HepG2 (cell line): ENCODE measurements at regions not wholly inside any gene's neighbourhood (a gene's known extent, or its start where the extent isn't known, plus 50 kb on each side); places are given as distances from the start of the nearest gene placed in this dataset.

ENCODE experiments used
- BHLHE40 ChIP-seq: IDR thresholded peaks from 2 replicates; pipeline ENCODE4 v1.6.1; 2011; ENCODE audit warnings: low read length, improper control_type of control experiment
- EED ChIP-seq: sonication (generic); formaldehyde crosslinking; IDR thresholded peaks from 2 replicates; pipeline ENCODE4 v1.5.0; 2020; ENCODE audit warnings: mild to moderate bottlenecking, missing genetic modification reagents
- EZH2 ChIP-seq: conservative IDR thresholded peaks from 2 replicates; pipeline ENCODE4 v1.6.1; 2012; ENCODE audit warnings: mild to moderate bottlenecking, low read depth, low read length, moderate library complexity
- FOXA1 ChIP-seq, 2 experiments: fragments of 450-650 bp in 1 of 2; sonication (generic) in 1 of 2; formaldehyde crosslinking in 1 of 2; IDR thresholded peaks; 2 replicates each; pipeline versions ENCODE4 v1.4.0 to v1.6.1; 2016 to 2020; ENCODE audit warnings: missing genetic modification reagents in 1 of 2
- HOXA7 ChIP-seq: sonication (generic); formaldehyde crosslinking; IDR thresholded peaks from 2 replicates; pipeline ENCODE4 v1.8.1; 2022; ENCODE audit warnings: mild to moderate bottlenecking, missing genetic modification reagents, moderate library complexity
- HOXA9 ChIP-seq: sonication (generic); formaldehyde crosslinking; IDR thresholded peaks from 2 replicates; pipeline ENCODE4 v1.8.1; 2022; ENCODE audit warnings: missing genetic modification reagents, mild to moderate bottlenecking, moderate library complexity, borderline replicate concordance
- NCOA1 ChIP-seq: sonication (generic); formaldehyde crosslinking; IDR thresholded peaks from 2 replicates; pipeline ENCODE4 v1.9.0; 2021; ENCODE audit warnings: missing genetic modification reagents
- NR2F6 ChIP-seq, 2 experiments: IDR thresholded peaks; 2 replicates each; pipeline ENCODE4 v1.6.1; 2016; ENCODE audit warnings: antibody characterized with exemption in 1 of 2, mild to moderate bottlenecking in 1 of 2
- POLR2A ChIP-seq, 2 experiments: IDR thresholded peaks; 2 replicates each; pipeline ENCODE4 v1.6.1; 2011; ENCODE audit warnings: low read depth in 2 of 2, low read length in 2 of 2, mild to moderate bottlenecking in 1 of 2, moderate library complexity in 1 of 2; ENCODE audit not compliant: insufficient read depth in 1 of 2
- SSRP1 ChIP-seq: IDR thresholded peaks from 2 replicates; pipeline ENCODE4 v1.6.1; 2016; ENCODE audit warnings: control low read depth
- U2AF1 ChIP-seq: fragments of 200-400 bp; formaldehyde crosslinking; optimal IDR thresholded peaks from 2 replicates; pipeline ENCODE3; 2017; ENCODE audit warnings: mild to moderate bottlenecking, low read depth, low read length
- ZNF570 ChIP-seq: sonication (generic); formaldehyde crosslinking; IDR thresholded peaks from 2 replicates; pipeline ENCODE4 v1.4.0; 2020; ENCODE audit warnings: mild to moderate bottlenecking, missing genetic modification reagents, borderline replicate concordance

DNA sequence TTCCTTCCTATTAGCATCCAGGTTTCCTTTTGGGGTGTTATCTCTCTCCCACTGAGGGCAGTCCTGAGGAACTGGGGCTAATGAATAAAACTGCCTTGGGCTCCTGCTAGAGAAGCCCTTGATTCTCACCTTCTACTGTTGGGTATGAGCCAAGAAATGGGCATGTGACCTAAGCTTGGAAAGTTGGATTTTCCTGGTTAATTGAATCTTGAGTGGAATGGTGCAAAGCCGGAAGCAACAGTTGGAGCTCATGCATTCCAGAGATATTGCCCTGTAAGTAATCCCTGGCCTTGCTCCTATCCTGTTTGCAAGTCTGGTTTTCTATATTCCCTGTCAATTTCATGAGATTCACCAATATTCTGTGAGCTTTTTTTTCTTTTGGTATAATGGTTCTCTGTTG, 158.5 kb upstream of the ELL2 start:
- TF ChIP-seq POLR2A (IDR thresholded peaks at IDR 0.05; ENCODE audit: insufficient read depth in 1 of 2, low read depth in 2 of 2, low read length in 2 of 2) = no peak
- no peak for TF ChIP-seq HOXA7
- TF ChIP-seq NCOA1 (CRISPR knock-in tag) = no peak
- TF ChIP-seq U2AF1 = no peak
- TF ChIP-seq BHLHE40 = no peak
- TF ChIP-seq EZH2 = no peak
- TF ChIP-seq FOXA1 (IDR thresholded peaks at IDR 0.05) = no peak
- TF ChIP-seq FOXA1 (CRISPR knock-in tag; IDR thresholded peaks at IDR 0.05) = no peak
- no peak for TF ChIP-seq ZNF570 (CRISPR knock-in tag)
- no peak for TF ChIP-seq HOXA9 (CRISPR knock-in tag)
- TF ChIP-seq EED (CRISPR knock-in tag) = no peak
- no peak for TF ChIP-seq NR2F6 (IDR thresholded peaks at IDR 0.05)
- no peak for TF ChIP-seq NR2F6 (CRISPR knock-in tag; IDR thresholded peaks at IDR 0.05)
- TF ChIP-seq SSRP1 (CRISPR knock-in tag) = no peak
